MM.1S (cell line): ENCODE measurements at regions not wholly inside any gene's neighbourhood (a gene's known extent, or its start where the extent isn't known, plus 50 kb on each side); places are given as distances from the start of the nearest gene placed in this dataset.

Experiments used
- DNase-seq: peaks from one replicate; pipeline ENCODE4 v3.0.0-alpha.2; 2015
- H2AFZ ChIP-seq: fragments of 300-600 bp; sonication (generic); 2 replicates; pipeline ENCODE4 v1.6.0; 2016; ENCODE audit warnings: antibody characterized with exemption, low read length
- H3F3A ChIP-seq: fragments of 300-600 bp; sonication (generic); 2 replicates; pipeline ENCODE4 v1.6.1; 2016; ENCODE audit warnings: mild to moderate bottlenecking, antibody characterized with exemption, low read length, moderate library complexity, mixed read lengths; ENCODE audit not compliant: insufficient read depth
- H3K27ac ChIP-seq: fragments of 300-600 bp; sonication (generic); 2 replicates; pipeline ENCODE4 v1.5.1; 2016; ENCODE audit warnings: mild to moderate bottlenecking, low read length
- H3K27me3 ChIP-seq: fragments of 300-600 bp; sonication (generic); replicated peaks from 2 replicates; pipeline ENCODE4 v1.6.0; 2016; ENCODE audit warnings: low read length; ENCODE audit not compliant: insufficient read depth
- H3K36me3 ChIP-seq: fragments of 300-600 bp; sonication (generic); replicated peaks from 2 replicates; pipeline ENCODE4 v1.6.1; 2016; ENCODE audit warnings: mild to moderate bottlenecking, low read length, mixed read lengths; ENCODE audit not compliant: insufficient read depth
- H3K4me1 ChIP-seq: fragments of 300-600 bp; sonication (generic); 2 replicates; pipeline ENCODE4 v1.6.1; 2016; ENCODE audit warnings: low read length, mixed read lengths
- H3K4me2 ChIP-seq: fragments of 300-600 bp; sonication (generic); 2 replicates; pipeline ENCODE4 v1.6.0; 2016; ENCODE audit warnings: low read depth, low read length
- H3K4me3 ChIP-seq: fragments of 300-600 bp; sonication (generic); 2 replicates; pipeline ENCODE4 v1.5.1; 2016; ENCODE audit warnings: low read length, mixed read lengths
- H3K79me2 ChIP-seq: fragments of 300-600 bp; sonication (generic); 2 replicates; pipeline ENCODE4 v1.6.1; 2016; ENCODE audit warnings: mixed run types, low read length, mixed read lengths
- H3K9ac ChIP-seq: fragments of 300-600 bp; sonication (generic); 2 replicates; pipeline ENCODE4 v1.6.1; 2016; ENCODE audit warnings: low read length, mixed read lengths
- H3K9me2 ChIP-seq: fragments of 300-600 bp; sonication (generic); replicated peaks from 2 replicates; pipeline ENCODE4 v1.6.1; 2016; ENCODE audit warnings: mild to moderate bottlenecking, low read length, mixed read lengths; ENCODE audit not compliant: insufficient read depth
- H3K9me3 ChIP-seq: fragments of 300-600 bp; sonication (generic); replicated peaks from 2 replicates; pipeline ENCODE4 v1.6.1; 2016; ENCODE audit warnings: mild to moderate bottlenecking, low read length, mixed read lengths; ENCODE audit not compliant: insufficient read depth
- H4K20me1 ChIP-seq: fragments of 300-600 bp; sonication (generic); 2 replicates; pipeline ENCODE4 v1.6.1; 2016; ENCODE audit warnings: mild to moderate bottlenecking, low read length, moderate library complexity, mixed read lengths; ENCODE audit not compliant: insufficient read depth
- EZH2 ChIP-seq: fragments of 300-600 bp; sonication (generic); optimal IDR thresholded peaks from 2 replicates; pipeline ENCODE3; 2017; ENCODE audit warnings: low read depth, mild to moderate bottlenecking, antibody characterized with exemption, low read length, mixed read lengths
- EZH2phosphoT487 ChIP-seq: fragments of 300-600 bp; sonication (generic); IDR thresholded peaks from 2 replicates; pipeline ENCODE4 v1.6.1; 2018; ENCODE audit warnings: antibody characterized with exemption, low read length
- TF ChIP-seq, protein P1 (sequence below): fragments of 300-600 bp; sonication (generic); IDR thresholded peaks from 2 replicates; pipeline ENCODE4 v1.5.1; 2016; ENCODE audit warnings: antibody characterized with exemption, low read length, mixed read lengths

DNA sequence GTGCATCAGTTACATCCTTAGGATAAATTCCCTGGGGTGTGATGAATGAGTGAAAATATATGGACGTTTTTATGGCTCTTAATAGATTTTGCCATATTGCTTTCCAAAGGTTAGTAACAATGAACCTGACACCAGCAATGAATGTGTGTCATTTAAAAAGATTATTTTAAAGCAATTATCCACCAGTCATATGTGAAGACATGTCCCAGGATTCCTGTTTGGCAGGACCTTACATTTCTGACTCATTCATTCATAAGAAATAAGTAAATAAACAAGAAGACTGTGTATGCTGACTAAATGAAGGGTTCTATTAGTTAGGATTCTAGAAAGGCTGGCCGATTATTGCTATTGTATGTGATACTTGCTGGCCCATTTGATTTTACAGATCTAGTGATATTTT lies 201.5 kb downstream of the SOX2 start:
- H3K4me1 ChIP-seq: peaks cover 5% of the 10 kb centered on the region; the same call in 1 of the 2 replicates
- no peak overlapping the region for H3K4me3 ChIP-seq
- no peaks in the 10 kb centered on the region for H3K9me3 ChIP-seq
- H3K9ac ChIP-seq: no peak overlapping the region
- H3K36me3 ChIP-seq: no peaks in the 10 kb centered on the region
- no peaks in the 10 kb centered on the region for H3K79me2 ChIP-seq
- no peak for DNase-seq
- H3K27me3 ChIP-seq: no peaks in the 10 kb centered on the region
- H3K9me2 ChIP-seq: no peaks in the 10 kb centered on the region
- H3K27ac ChIP-seq: no peak overlapping the region
- TF ChIP-seq, protein P1, sequence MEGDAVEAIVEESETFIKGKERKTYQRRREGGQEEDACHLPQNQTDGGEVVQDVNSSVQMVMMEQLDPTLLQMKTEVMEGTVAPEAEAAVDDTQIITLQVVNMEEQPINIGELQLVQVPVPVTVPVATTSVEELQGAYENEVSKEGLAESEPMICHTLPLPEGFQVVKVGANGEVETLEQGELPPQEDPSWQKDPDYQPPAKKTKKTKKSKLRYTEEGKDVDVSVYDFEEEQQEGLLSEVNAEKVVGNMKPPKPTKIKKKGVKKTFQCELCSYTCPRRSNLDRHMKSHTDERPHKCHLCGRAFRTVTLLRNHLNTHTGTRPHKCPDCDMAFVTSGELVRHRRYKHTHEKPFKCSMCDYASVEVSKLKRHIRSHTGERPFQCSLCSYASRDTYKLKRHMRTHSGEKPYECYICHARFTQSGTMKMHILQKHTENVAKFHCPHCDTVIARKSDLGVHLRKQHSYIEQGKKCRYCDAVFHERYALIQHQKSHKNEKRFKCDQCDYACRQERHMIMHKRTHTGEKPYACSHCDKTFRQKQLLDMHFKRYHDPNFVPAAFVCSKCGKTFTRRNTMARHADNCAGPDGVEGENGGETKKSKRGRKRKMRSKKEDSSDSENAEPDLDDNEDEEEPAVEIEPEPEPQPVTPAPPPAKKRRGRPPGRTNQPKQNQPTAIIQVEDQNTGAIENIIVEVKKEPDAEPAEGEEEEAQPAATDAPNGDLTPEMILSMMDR: no peak
- TF ChIP-seq EZH2phosphoT487 (no peak), EZH2 (no peak)
- H4K20me1 ChIP-seq: no peaks in the 10 kb centered on the region
- no peak overlapping the region for H2AFZ ChIP-seq
- no peak overlapping the region for H3K4me2 ChIP-seq
- H3F3A ChIP-seq: no peaks in the 10 kb centered on the region

- no peaks in the 10 kb centered on the region for H3K79me2 ChIP-seq
- no peaks in the 10 kb centered on the region for H4K20me1 ChIP-seq
- H3K27ac ChIP-seq: no peak overlapping the region
- H3K4me1 ChIP-seq: peaks cover 10% of the 10 kb centered on the region
- no peak overlapping the region for H3K4me3 ChIP-seq
- H3K9me3 ChIP-seq: no peaks in the 10 kb centered on the region
- no peak overlapping the region for H3K9ac ChIP-seq
- no peak overlapping the region for H2AFZ ChIP-seq
- no peak for DNase-seq
- no peaks in the 10 kb centered on the region for H3F3A ChIP-seq
- no peak overlapping the region for H3K4me2 ChIP-seq
- no peak for TF ChIP-seq EZH2phosphoT487
- no peak for TF ChIP-seq EZH2
- TF ChIP-seq, protein P1: no peak
- no peaks in the 10 kb centered on the region for H3K27me3 ChIP-seq
- no peaks in the 10 kb centered on the region for H3K9me2 ChIP-seq
- H3K36me3 ChIP-seq: no peaks in the 10 kb centered on the region
Measured at GRCh38 chr3:181915551-181915950, 203.8 kb downstream of the SOX2 start.

DNA sequence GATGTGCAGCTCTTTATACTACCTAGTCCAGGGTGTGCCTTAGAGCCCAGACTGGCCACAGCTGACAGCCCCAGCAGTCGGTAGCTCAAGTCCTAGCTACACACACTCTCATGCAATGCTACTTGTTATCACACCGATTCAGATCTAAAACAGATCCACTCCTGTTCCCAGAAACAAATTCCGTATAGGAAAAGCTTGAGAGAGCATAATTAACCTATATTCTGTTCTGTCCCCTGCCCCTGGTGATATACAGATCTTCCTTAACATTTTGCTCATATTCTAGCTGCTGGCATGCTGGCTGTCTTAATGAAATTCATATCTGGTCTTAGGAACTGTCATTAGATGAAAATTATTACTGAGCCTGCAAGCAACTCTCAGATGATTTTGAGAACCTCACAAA lies 204.3 kb downstream of the SOX2 start:
- no peaks in the 10 kb centered on the region for H4K20me1 ChIP-seq

More for the DNA sequence above, 204.3 kb downstream of the SOX2 start:
- no peak overlapping the region for H3K4me3 ChIP-seq
- no peak overlapping the region for H3K9ac ChIP-seq
- DNase-seq: no peak
- H3K79me2 ChIP-seq: no peaks in the 10 kb centered on the region
- H3K4me1 ChIP-seq: peaks cover 14% of the 10 kb centered on the region
- no peak overlapping the region for H3K27ac ChIP-seq
- H3K4me2 ChIP-seq: no peak overlapping the region
- no peaks in the 10 kb centered on the region for H3K9me2 ChIP-seq
- H3F3A ChIP-seq: no peaks in the 10 kb centered on the region; the same call in 1 of the 2 replicates
- no peaks in the 10 kb centered on the region for H3K9me3 ChIP-seq
- H3K36me3 ChIP-seq: no peaks in the 10 kb centered on the region
- H2AFZ ChIP-seq: no peak overlapping the region
- H3K27me3 ChIP-seq: no peaks in the 10 kb centered on the region
- TF ChIP-seq EZH2phosphoT487 (no peak), EZH2 (no peak)
- TF ChIP-seq, protein P1: no peak
